ENCODE measurements at regions not wholly inside any gene's neighbourhood (a gene's known extent, or its start where the extent isn't known, plus 50 kb on each side); places are given as distances from the start of the nearest gene placed in this dataset.

GRCh38 chrX:109140463-109140862 lies 341.4 kb downstream of the GUCY2F start:
- Histone ChIP-seq H3K9me2 (ENCODE audit: insufficient read depth, low read length) (no peaks in the 10 kb centered on the region), H3K27ac (ENCODE audit: low read depth, low read length, poor library complexity, severe bottlenecking) (no peak overlapping the region), H3K4me2 (ENCODE audit: low read length) (no peak overlapping the region), H2AFZ (ENCODE audit: low read length) (no peak overlapping the region), H4K20me1 (ENCODE audit: insufficient read depth, low read length) (no peaks in the 10 kb centered on the region), H3K9me3 (ENCODE audit: low read length) (no peaks in the 10 kb centered on the region), H3K36me3 (ENCODE audit: insufficient read depth, low read length) (no peaks in the 10 kb centered on the region), H3K4me3 (ENCODE audit: low read depth, low read length, poor library complexity, severe bottlenecking) (no peak overlapping the region), H3K79me2 (ENCODE audit: insufficient read depth, low read depth, low read length) (no peaks in the 10 kb centered on the region), H3K4me1 (ENCODE audit: insufficient read depth, low read length, poor library complexity, severe bottlenecking) (no peaks in the 10 kb centered on the region)
- intact Hi-C loops (cut with micrococcal nuclease; ENCODE audit: unreplicated experiment): no loop called here
- CTCF ChIA-PET (ENCODE audit: unreplicated experiment): no interaction called here
- DNase-seq (ENCODE audit: low spot score): no peak
- TF ChIP-seq EZH2phosphoT487 (IDR thresholded peaks at IDR 0.05; ENCODE audit: borderline replicate concordance, low read depth, low read length) (no peak), CTCF (conservative IDR thresholded peaks at IDR 0.05; ENCODE audit: low read length) (no peak)
- BruUV-seq (replicated peaks): no TSS peak
- POLR2A ChIA-PET: no interaction called here

GRCh38 chrX:109134777-109135176 lies 347.1 kb downstream of the GUCY2F start:
- Histone ChIP-seq H2AFZ (ENCODE audit: low read length) (no peak overlapping the region), H3K4me2 (ENCODE audit: low read length) (no peak overlapping the region), H3K9me3 (ENCODE audit: low read length) (no peaks in the 10 kb centered on the region), H4K20me1 (ENCODE audit: insufficient read depth, low read length) (no peaks in the 10 kb centered on the region), H3K36me3 (ENCODE audit: insufficient read depth, low read length) (no peaks in the 10 kb centered on the region), H3K27ac (ENCODE audit: low read depth, low read length, poor library complexity, severe bottlenecking) (no peak overlapping the region), H3K9me2 (ENCODE audit: insufficient read depth, low read length) (no peaks in the 10 kb centered on the region), H3K4me1 (ENCODE audit: insufficient read depth, low read length, poor library complexity, severe bottlenecking) (no peaks in the 10 kb centered on the region), H3K79me2 (ENCODE audit: insufficient read depth, low read depth, low read length) (no peaks in the 10 kb centered on the region), H3K4me3 (ENCODE audit: low read depth, low read length, poor library complexity, severe bottlenecking) (no peak overlapping the region)
- intact Hi-C loops (cut with micrococcal nuclease; ENCODE audit: unreplicated experiment): no loop called here
- no peak for TF ChIP-seq CTCF (conservative IDR thresholded peaks at IDR 0.05; ENCODE audit: low read length)
- TF ChIP-seq EZH2phosphoT487 (IDR thresholded peaks at IDR 0.05; ENCODE audit: borderline replicate concordance, low read depth, low read length): no peak
- ChIA-PET CTCF (ENCODE audit: unreplicated experiment) (no interaction called here), POLR2A (no interaction called here)
- no peak for DNase-seq (ENCODE audit: low spot score)
- BruUV-seq (replicated peaks): no TSS peak

GRCh38 chrX:109125304-109125703 lies 356.6 kb downstream of the GUCY2F start:
- ChIA-PET POLR2A (no interaction called here), CTCF (ENCODE audit: unreplicated experiment) (no interaction called here)
- no TSS peak for BruUV-seq (replicated peaks)
- Histone ChIP-seq H3K9me2 (ENCODE audit: insufficient read depth, low read length) (no peaks in the 10 kb centered on the region), H3K79me2 (ENCODE audit: insufficient read depth, low read depth, low read length) (no peaks in the 10 kb centered on the region), H3K4me3 (ENCODE audit: low read depth, low read length, poor library complexity, severe bottlenecking) (no peak overlapping the region), H3K9me3 (ENCODE audit: low read length) (no peaks in the 10 kb centered on the region), H4K20me1 (ENCODE audit: insufficient read depth, low read length) (no peaks in the 10 kb centered on the region), H2AFZ (ENCODE audit: low read length) (no peak overlapping the region), H3K4me2 (ENCODE audit: low read length) (no peak overlapping the region), H3K36me3 (ENCODE audit: insufficient read depth, low read length) (no peaks in the 10 kb centered on the region), H3K4me1 (ENCODE audit: insufficient read depth, low read length, poor library complexity, severe bottlenecking) (no peaks in the 10 kb centered on the region), H3K27ac (ENCODE audit: low read depth, low read length, poor library complexity, severe bottlenecking) (no peak overlapping the region)
- TF ChIP-seq CTCF (conservative IDR thresholded peaks at IDR 0.05; ENCODE audit: low read length): no peak
- no peak for TF ChIP-seq EZH2phosphoT487 (IDR thresholded peaks at IDR 0.05; ENCODE audit: borderline replicate concordance, low read depth, low read length)
- intact Hi-C loops (cut with micrococcal nuclease; ENCODE audit: unreplicated experiment): no loop called here
- DNase-seq (ENCODE audit: low spot score): no peak
